Neural progenitor cell (in vitro differentiated cells): ENCODE measurements at regions not wholly inside any gene's neighbourhood (a gene's known extent, or its start where the extent isn't known, plus 50 kb on each side); places are given as distances from the start of the nearest gene placed in this dataset.
A peak's percentile ranks its signal among the peaks of the same experiment; 100 is the strongest.

Source experiments
- DNase-seq: peaks from one replicate; pipeline ENCODE4 v3.0.0-alpha.2; 2016; ENCODE audit warnings: low spot score
- H2AFZ ChIP-seq: fragments of 200-600 bp; sonication (generic); replicated peaks from 2 replicates; pipeline ENCODE4 v1.6.1; 2016; ENCODE audit warnings: antibody characterized with exemption
- H3F3A ChIP-seq: fragments of 200-600 bp; sonication (generic); 2 replicates; pipeline ENCODE4 v1.6.1; 2016; ENCODE audit warnings: antibody characterized with exemption, low read depth
- H3K27ac ChIP-seq: fragments of 200-600 bp; sonication (generic); 2 replicates; pipeline ENCODE4 v1.5.1; 2016; ENCODE audit warnings: mild to moderate bottlenecking
- H3K27me3 ChIP-seq: fragments of 200-600 bp; sonication (generic); 2 replicates; pipeline ENCODE4 v1.6.1; 2016; ENCODE audit warnings: mild to moderate bottlenecking, moderate library complexity
- H3K36me3 ChIP-seq: fragments of 200-600 bp; sonication (generic); 2 replicates; pipeline ENCODE4 v1.5.1; 2016
- H3K4me1 ChIP-seq: fragments of 200-600 bp; sonication (generic); 2 replicates; pipeline ENCODE4 v1.6.1; 2016; ENCODE audit warnings: mixed run types
- H3K4me2 ChIP-seq: fragments of 200-600 bp; sonication (generic); 2 replicates; pipeline ENCODE4 v1.6.1; 2016
- H3K4me3 ChIP-seq: fragments of 200-600 bp; sonication (generic); 2 replicates; pipeline ENCODE4 v1.5.1; 2016
- H3K79me2 ChIP-seq: fragments of 200-600 bp; sonication (generic); 2 replicates; pipeline ENCODE4 v1.6.1; 2016; ENCODE audit warnings: low read depth
- H3K9ac ChIP-seq: fragments of 200-600 bp; sonication (generic); 2 replicates; pipeline ENCODE4 v1.6.1; 2016
- H3K9me3 ChIP-seq: fragments of 200-600 bp; sonication (generic); 2 replicates; pipeline ENCODE4 v1.5.1; 2016; ENCODE audit warnings: low read depth
- H4K20me1 ChIP-seq: fragments of 200-600 bp; sonication (generic); 2 replicates; pipeline ENCODE4 v1.6.1; 2016; ENCODE audit warnings: low read depth
- H3K27ac Mint-ChIP-seq: 3 replicates; pipeline ENCODE4 v1.8.0; 2021; ENCODE audit warnings: mixed read lengths
- H3K27me3 Mint-ChIP-seq: 2 replicates; pipeline ENCODE4 v1.8.0; 2022; ENCODE audit warnings: low read depth, mild to moderate bottlenecking, inconsistent platforms, moderate library complexity, mixed read lengths; ENCODE audit not compliant: insufficient read depth
- H3K36me3 Mint-ChIP-seq: 3 replicates; pipeline ENCODE4 v1.8.0; 2021; ENCODE audit warnings: mixed read lengths
- H3K4me1 Mint-ChIP-seq: 3 replicates; pipeline ENCODE4 v1.8.0; 2021; ENCODE audit warnings: mixed read lengths
- H3K4me3 Mint-ChIP-seq: 3 replicates; pipeline ENCODE4 v1.8.0; 2021; ENCODE audit warnings: mild to moderate bottlenecking, moderate library complexity, mixed read lengths
- H3K9me3 Mint-ChIP-seq: 3 replicates; pipeline ENCODE4 v1.8.0; 2020; ENCODE audit warnings: mixed read lengths
- CTCF ChIP-seq: fragments of 200-600 bp; sonication (generic); IDR thresholded peaks from 2 replicates; pipeline ENCODE4 v1.5.1; 2017; ENCODE audit warnings: antibody characterized with exemption, mild to moderate bottlenecking
- EZH2 ChIP-seq: fragments of 200-600 bp; sonication (generic); IDR thresholded peaks from 2 replicates; pipeline ENCODE4 v1.6.1; 2017; ENCODE audit warnings: antibody characterized with exemption, mild to moderate bottlenecking, moderate library complexity
- EZH2phosphoT487 ChIP-seq: fragments of 200-600 bp; sonication (generic); IDR thresholded peaks from 2 replicates; pipeline ENCODE4 v1.6.1; 2017; ENCODE audit warnings: antibody characterized with exemption

- Mint-ChIP-seq H3K4me3 (no peak overlapping the region), H3K9me3 (no peaks in the 10 kb centered on the region), H3K36me3 (peaks cover 6% of the 10 kb centered on the region), H3K4me1 (peaks cover 46% of the 10 kb centered on the region), H3K27me3 (peaks cover 3% of the 10 kb centered on the region), H3K27ac (peak overlapping the region; percentile 55)
- H3K9me3 ChIP-seq = no peaks in the 10 kb centered on the region
- no peak overlapping the region for H3K27ac ChIP-seq
- no peak overlapping the region for H2AFZ ChIP-seq
- peaks cover 13% of the 10 kb centered on the region for H3F3A ChIP-seq
- no peaks in the 10 kb centered on the region for H3K27me3 ChIP-seq
- no peak overlapping the region for H3K4me2 ChIP-seq
- H3K4me1 ChIP-seq = peaks cover 27% of the 10 kb centered on the region
- H3K36me3 ChIP-seq = no peaks in the 10 kb centered on the region
- no peaks in the 10 kb centered on the region for H3K79me2 ChIP-seq
- no peak for DNase-seq
- TF ChIP-seq EZH2phosphoT487 (no peak), EZH2 (no peak), CTCF (no peak)
- H4K20me1 ChIP-seq = no peaks in the 10 kb centered on the region
- no peak overlapping the region for H3K9ac ChIP-seq
- H3K4me3 ChIP-seq = no peak overlapping the region
Observed at GRCh38 chr11:19366992-19367709, 126.4 kb upstream of the E2F8 start.

- H4K20me1 ChIP-seq = no peaks in the 10 kb centered on the region
- H3K9me3 Mint-ChIP-seq = no peaks in the 10 kb centered on the region
Observed at GRCh38 chr11:19365743-19366410, 125.1 kb upstream of the E2F8 start.

GRCh38 chr11:19359221-19360000 is 118.7 kb upstream of the E2F8 start:
- peaks cover 10% of the 10 kb centered on the region for H3K4me1 ChIP-seq
- H3K36me3 ChIP-seq = no peaks in the 10 kb centered on the region
- no peaks in the 10 kb centered on the region for H3F3A ChIP-seq
- H3K27ac Mint-ChIP-seq = no peak overlapping the region
- TF ChIP-seq EZH2phosphoT487 (no peak), CTCF (no peak)
- no peak overlapping the region for H3K4me2 ChIP-seq
- H3K4me3 ChIP-seq = no peak overlapping the region
- peaks cover 27% of the 10 kb centered on the region for H3K4me1 Mint-ChIP-seq
- no peaks in the 10 kb centered on the region for H3K79me2 ChIP-seq
- H3K27ac ChIP-seq = no peak overlapping the region
- no peaks in the 10 kb centered on the region for H3K9me3 Mint-ChIP-seq
- H2AFZ ChIP-seq = no peak overlapping the region
- peaks cover 12% of the 10 kb centered on the region for H3K27me3 ChIP-seq
- no peak for DNase-seq
- no peaks in the 10 kb centered on the region for H4K20me1 ChIP-seq
- peaks cover 6% of the 10 kb centered on the region for H3K36me3 Mint-ChIP-seq
- no peak overlapping the region for H3K4me3 Mint-ChIP-seq
- no peak overlapping the region for H3K9ac ChIP-seq
- H3K9me3 ChIP-seq = no peaks in the 10 kb centered on the region
- H3K27me3 Mint-ChIP-seq = peaks cover 2% of the 10 kb centered on the region

More at GRCh38 chr11:19365743-19366410, 125.1 kb upstream of the E2F8 start:
- Histone ChIP-seq H3K4me3 (no peak overlapping the region), H3K27me3 (no peaks in the 10 kb centered on the region), H3K9ac (no peak overlapping the region), H3K4me1 (peaks cover 27% of the 10 kb centered on the region), H3K27ac (peak overlapping the region; percentile 65), H3F3A (peaks cover 13% of the 10 kb centered on the region), H3K79me2 (no peaks in the 10 kb centered on the region), H2AFZ (no peak overlapping the region), H3K9me3 (no peaks in the 10 kb centered on the region), H3K36me3 (no peaks in the 10 kb centered on the region), H3K4me2 (peak overlapping the region; percentile 56)
- TF ChIP-seq EZH2 = no peak
- no peak for TF ChIP-seq CTCF
- TF ChIP-seq EZH2phosphoT487 = no peak
- Mint-ChIP-seq H3K4me1 (peaks cover 42% of the 10 kb centered on the region), H3K27me3 (peaks cover 5% of the 10 kb centered on the region), H3K36me3 (peaks cover 8% of the 10 kb centered on the region), H3K27ac (no peak overlapping the region), H3K4me3 (no peak overlapping the region)
- peak; percentile 63 for DNase-seq
